ENCODE measurements at regions not wholly inside any gene's neighbourhood (a gene's known extent, or its start where the extent isn't known, plus 50 kb on each side); places are given as distances from the start of the nearest gene placed in this dataset.

DNA sequence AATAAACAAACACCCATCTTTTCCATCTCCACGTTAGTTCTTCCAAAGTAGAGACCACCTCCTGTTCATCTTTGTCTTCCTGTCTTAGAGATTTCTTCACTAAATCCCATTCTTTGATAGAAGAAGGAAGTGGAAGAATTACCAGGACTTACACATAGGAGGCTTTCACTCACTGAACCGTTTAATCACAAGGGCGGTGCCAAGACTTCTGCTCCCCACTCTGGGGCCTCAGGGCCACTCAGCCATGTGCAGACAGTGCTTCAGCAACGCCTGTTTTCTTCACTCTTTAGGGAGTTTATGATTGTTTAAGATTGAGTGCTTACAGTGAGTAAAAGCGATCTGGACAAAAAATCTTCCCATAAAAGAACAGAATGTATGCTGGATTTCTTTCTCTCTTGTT is 63.9 kb upstream of the SORCS3 start:
- DNase-seq, result no peak

DNA sequence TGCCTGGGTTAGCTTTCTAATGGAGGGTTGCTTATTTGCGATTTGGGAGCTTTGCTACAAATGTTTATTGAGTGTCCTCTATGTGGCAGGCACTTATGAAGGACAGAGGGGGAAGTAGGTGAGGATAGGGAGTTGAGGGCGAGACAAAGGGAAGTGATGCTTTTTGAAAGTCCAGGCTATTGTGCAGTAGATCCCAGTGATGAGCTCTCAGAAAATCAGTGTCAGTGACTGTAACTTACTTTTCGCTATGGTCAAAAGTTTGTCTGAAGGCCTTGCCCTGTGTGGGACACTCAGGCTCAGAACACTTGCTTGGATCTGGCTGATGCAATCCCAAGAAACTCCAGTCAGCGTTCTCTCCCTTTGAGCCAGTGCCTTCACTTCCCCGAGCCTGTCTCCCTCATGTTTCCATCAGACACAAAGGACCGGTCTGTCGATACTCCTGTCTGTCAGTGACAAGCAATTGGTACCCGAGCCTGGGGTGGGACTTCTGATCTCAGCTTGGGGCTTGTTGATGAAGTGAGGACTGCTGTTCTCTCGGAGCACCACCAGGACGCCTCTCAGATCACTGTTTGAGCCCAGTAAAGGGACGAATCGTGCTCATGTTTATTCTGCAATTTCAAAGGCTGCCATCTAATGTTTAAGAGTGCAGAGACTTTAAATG is 63.1 kb upstream of the SORCS3 start:
- DNase-seq, result no peak

- no peak for DNase-seq
These were observed 62.4 kb upstream of the SORCS3 start for GRCh38 chr10:104578671-104579070.

GRCh38 chr10:104579136-104579535 is 62.0 kb upstream of the SORCS3 start:
- no peak for DNase-seq

DNA sequence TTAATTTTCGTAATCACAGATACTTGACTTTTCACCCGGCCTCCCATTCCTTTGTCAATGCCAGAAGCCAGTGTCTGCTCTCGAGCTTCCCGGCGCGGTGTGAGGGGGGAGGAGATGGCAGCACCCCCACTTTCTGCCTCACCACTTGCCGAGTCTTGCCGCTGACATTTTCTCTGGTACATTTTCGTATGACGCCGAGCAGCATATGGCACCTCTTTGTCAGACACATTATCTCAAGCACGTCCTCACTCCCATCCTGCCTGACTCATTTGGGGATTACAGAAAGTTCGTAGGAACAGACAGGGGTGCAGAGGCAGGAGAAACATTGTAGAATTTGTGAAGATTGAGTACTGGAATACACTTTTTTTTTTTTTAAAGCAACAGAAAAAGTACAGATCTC is 60.8 kb upstream of the SORCS3 start:
- no peak for DNase-seq

- peak; percentile 78 for DNase-seq
These were observed 60.1 kb upstream of the SORCS3 start for GRCh38 chr10:104580774-104581675.

GRCh38 chr10:104581884-104582601 is 59.0 kb upstream of the SORCS3 start:
- no peak for DNase-seq

GRCh38 chr10:104582602-104582951 is 58.5 kb upstream of the SORCS3 start:
- DNase-seq, result peak; percentile 7

DNA sequence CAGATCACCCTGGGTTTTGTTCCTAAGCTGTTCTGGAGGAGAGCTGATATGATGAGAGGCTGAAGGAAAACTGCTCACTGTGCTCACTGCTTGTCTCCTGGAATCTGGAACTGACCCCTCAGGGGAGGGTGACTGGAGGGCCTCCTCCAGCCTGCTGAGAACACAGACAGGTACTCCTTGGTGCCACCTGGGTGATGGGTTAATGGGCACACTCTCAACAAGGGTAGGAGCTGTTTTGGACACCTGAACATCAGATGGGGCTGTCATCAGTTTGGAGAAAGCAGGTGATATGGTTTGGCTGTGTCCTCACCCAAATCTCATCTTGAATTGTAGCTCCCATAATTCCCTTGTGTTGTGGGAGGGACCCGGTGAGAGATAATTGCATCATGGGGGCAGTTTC is 58.1 kb upstream of the SORCS3 start:
- no peak for DNase-seq

- DNase-seq, result no peak
These were observed 56.5 kb upstream of the SORCS3 start for GRCh38 chr10:104584541-104584940.

DNA sequence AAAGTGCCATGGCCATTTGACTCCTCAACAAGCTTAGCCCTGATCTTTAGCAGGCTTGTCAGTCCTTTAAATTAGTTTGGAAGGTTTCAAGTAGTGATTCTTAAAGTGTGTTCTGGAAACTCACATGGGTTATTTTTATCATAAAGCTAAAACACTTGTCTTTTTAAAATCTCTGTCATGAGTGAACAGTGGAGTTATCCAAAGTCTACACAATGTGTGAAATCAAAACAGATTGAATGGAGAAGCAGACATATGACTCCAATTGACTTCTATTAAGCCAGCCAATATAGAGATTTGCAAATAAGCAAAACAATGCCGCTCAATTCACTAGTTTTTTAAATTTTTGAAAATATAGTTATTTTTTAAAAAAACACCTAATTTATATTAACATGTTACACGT is 53.3 kb upstream of the SORCS3 start:
- DNase-seq, result no peak

DNA sequence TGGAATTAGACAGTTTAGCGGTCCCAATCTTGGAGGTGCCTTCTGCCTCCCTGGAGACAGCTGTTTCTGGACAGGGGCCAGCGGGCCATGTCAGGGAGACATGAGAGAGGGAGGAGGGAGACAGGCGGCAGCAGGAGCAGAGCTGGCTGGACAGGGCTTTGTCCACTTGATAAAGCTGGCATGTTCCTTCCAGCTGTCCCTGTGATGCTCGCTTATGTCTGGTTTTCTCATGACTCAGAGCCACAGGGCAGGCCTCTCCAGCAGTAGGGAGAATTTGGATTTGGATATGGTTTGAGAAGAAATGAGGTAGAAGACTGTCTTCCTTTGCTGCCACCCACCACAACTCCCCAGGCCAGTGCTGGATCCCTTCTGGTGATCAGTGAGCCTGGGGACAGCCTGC is 51.7 kb upstream of the SORCS3 start:
- no peak for DNase-seq

- DNase-seq, result no peak
These were observed 51.2 kb upstream of the SORCS3 start for GRCh38 chr10:104589871-104590270.

All from stimulated activated CD4-positive, alpha-beta T cell treated with anti-CD3 and anti-CD28 coated beads, Interleukin-15, amount 100 ng/mL, for 24 hours (primary cell).